CD4-positive, alpha-beta memory T cell (primary cell): ENCODE measurements at regions not wholly inside any gene's neighbourhood (a gene's known extent, or its start where the extent isn't known, plus 50 kb on each side); places are given as distances from the start of the nearest gene placed in this dataset.

Experiments used
- CTCF ChIA-PET: fragments of 350-600 bp; sonication (Branson Sonifier 250); formaldehyde crosslinking; loops from one replicate; lab custom pipeline; 2021; ENCODE audit warnings: inconsistent platforms; ENCODE audit not compliant: partially characterized antibody; lab: Charles Lee
- POLR2A ChIA-PET: fragments of 350-600 bp; sonication (Branson Sonifier 250); formaldehyde crosslinking; loops from one replicate; lab custom pipeline; 2021; ENCODE audit not compliant: partially characterized antibody; lab: Charles Lee
- DNase-seq, 5 donors: peaks; one replicate each; pipeline versions ENCODE4 v3.0.0 to v3.0.0-alpha.2; 2020 to 2022; ENCODE audit warnings: mixed read lengths in 1 of 5
- H3K27ac ChIP-seq: one replicate; pipeline ENCODE4 v1.7.0; 2013; ENCODE audit warnings: low read depth, low read length
- H3K27me3 ChIP-seq: 2 replicates; pipeline ENCODE4 v1.7.0; 2013; ENCODE audit warnings: mild to moderate bottlenecking, low read length, moderate library complexity; ENCODE audit not compliant: insufficient read depth
- H3K36me3 ChIP-seq: 2 replicates; pipeline ENCODE4 v1.7.0; 2013; ENCODE audit warnings: mild to moderate bottlenecking, low read length, moderate library complexity; ENCODE audit not compliant: insufficient read depth
- H3K4me1 ChIP-seq: 2 replicates; pipeline ENCODE4 v1.7.0; 2013; ENCODE audit warnings: mild to moderate bottlenecking, low read length, moderate library complexity; ENCODE audit not compliant: insufficient read depth
- H3K4me3 ChIP-seq, 2 donors: one replicate each; pipeline ENCODE4 v1.7.0; 2013; ENCODE audit warnings: low read length in 2 of 2, mild to moderate bottlenecking in 1 of 2
- H3K9me3 ChIP-seq, 2 donors: one replicate each; pipeline ENCODE4 v1.7.0; 2013; ENCODE audit warnings: low read length in 2 of 2, control low read depth in 1 of 2; ENCODE audit not compliant: control insufficient read depth in 1 of 2
- H3K27ac Mint-ChIP-seq, 7 donors: one replicate each; pipeline ENCODE4 v1.8.0; 2020 to 2021; ENCODE audit warnings: mixed read lengths in 7 of 7, mild to moderate bottlenecking in 6 of 7, inconsistent platforms in 3 of 7, moderate library complexity in 3 of 7
- H3K27me3 Mint-ChIP-seq, 2 donors: one replicate each; pipeline ENCODE4 v1.8.0; 2020 to 2021; ENCODE audit warnings: mixed read lengths in 2 of 2
- H3K36me3 Mint-ChIP-seq, 2 donors: one replicate each; pipeline ENCODE4 v1.8.0; 2020 to 2021; ENCODE audit warnings: mixed read lengths in 2 of 2, inconsistent platforms in 1 of 2, mild to moderate bottlenecking in 1 of 2
- H3K4me1 Mint-ChIP-seq, 4 donors: one replicate each; pipeline ENCODE4 v1.8.0; 2020 to 2021; ENCODE audit warnings: mixed read lengths in 4 of 4, mild to moderate bottlenecking in 1 of 4
- H3K4me3 Mint-ChIP-seq, 8 donors: one replicate each; pipeline ENCODE4 v1.8.0; 2020 to 2021; ENCODE audit warnings: mixed read lengths in 8 of 8, mild to moderate bottlenecking in 7 of 8, moderate library complexity in 6 of 8, inconsistent platforms in 3 of 8
- H3K9me3 Mint-ChIP-seq, 8 donors: one replicate each; pipeline ENCODE4 v1.8.0; 2020 to 2021; ENCODE audit warnings: mixed read lengths in 8 of 8, mild to moderate bottlenecking in 5 of 8, inconsistent platforms in 3 of 8, moderate library complexity in 1 of 8
- intact Hi-C: fragments of 100-400 bp; cut with micrococcal nuclease; formaldehyde crosslinking; loops from one replicate; pipeline ENCODE4 v1.15.1; 2023

DNA sequence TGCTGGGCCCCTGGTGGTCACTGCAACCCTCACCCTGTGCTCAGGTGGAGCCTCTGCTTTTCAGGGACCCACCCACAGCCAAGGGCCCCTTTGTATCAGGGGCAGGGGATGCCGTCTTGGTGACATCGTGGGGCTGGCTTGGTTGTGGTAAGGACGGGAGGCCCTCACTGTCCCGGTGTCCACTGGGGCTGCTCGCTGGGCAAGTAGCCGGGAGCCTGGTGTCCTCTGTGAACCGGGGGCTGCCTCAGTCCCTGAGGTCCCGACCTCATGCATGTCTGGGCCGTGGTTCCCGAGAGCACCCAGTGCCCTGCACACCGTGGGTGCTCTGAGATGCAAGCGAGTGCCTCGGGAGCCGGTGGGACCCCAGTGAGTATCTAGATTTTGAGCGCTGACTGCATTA lies 56.0 kb upstream of the TTC34 start:
- Histone ChIP-seq H3K4me1 (no peaks in the 10 kb centered on the region), H3K36me3 (no peaks in the 10 kb centered on the region), H3K4me3 (no peak overlapping the region), H3K9me3 (no peaks in the 10 kb centered on the region), H3K27me3 (no peaks in the 10 kb centered on the region), H3K27ac (no peak overlapping the region)
- Mint-ChIP-seq H3K4me3 (no peak overlapping the region), H3K27me3 (peaks cover 0 to 7% of the 10 kb centered on the region in 2 donors), H3K27ac (no peak overlapping the region), H3K9me3 (peaks cover 0 to 3% (median 0%) of the 10 kb centered on the region in 8 donors), H3K36me3 (no peaks in the 10 kb centered on the region), H3K4me1 (peaks cover 0 to 8% (median 0%) of the 10 kb centered on the region in 4 donors)
- intact Hi-C loops, result no loop called here
- ChIA-PET POLR2A (no interaction called here), CTCF (no interaction called here)
- DNase-seq, result no peak

DNA sequence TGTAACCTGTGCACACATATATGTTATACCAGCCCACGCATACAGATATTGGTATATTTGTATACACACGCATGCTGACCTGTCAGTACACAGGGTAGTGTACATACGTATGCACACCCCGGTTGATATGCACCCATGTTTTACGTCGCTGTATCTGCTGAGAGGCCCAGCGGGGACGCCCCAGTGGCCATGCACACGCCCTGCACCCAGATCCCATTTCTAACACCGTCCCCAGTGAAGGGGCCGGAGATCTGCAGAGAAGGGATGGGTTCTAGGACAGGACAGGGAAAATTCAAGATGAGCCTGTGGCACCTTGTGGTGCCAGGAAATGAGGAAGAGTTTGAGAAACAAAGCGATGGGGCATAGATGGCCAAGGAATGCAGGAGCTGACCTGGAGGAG lies 57.2 kb upstream of the TTC34 start:
- no peaks in the 10 kb centered on the region for H3K27me3 ChIP-seq
- Mint-ChIP-seq H3K9me3 (peaks cover 0 to 3% (median 0%) of the 10 kb centered on the region in 8 donors), H3K27me3 (peaks cover 0 to 3% of the 10 kb centered on the region in 2 donors), H3K4me3 (no peak overlapping the region), H3K4me1 (peaks cover 0 to 8% (median 0%) of the 10 kb centered on the region in 4 donors), H3K36me3 (no peaks in the 10 kb centered on the region), H3K27ac (peak overlapping the region in 4 of 7 donors; percentile 9 to 54 (median 26))
- H3K4me3 ChIP-seq, result no peak overlapping the region
- no peak for DNase-seq
- H3K9me3 ChIP-seq, result no peaks in the 10 kb centered on the region
- H3K36me3 ChIP-seq, result no peaks in the 10 kb centered on the region
- ChIA-PET POLR2A (no interaction called here), CTCF (no interaction called here)
- no peak overlapping the region for H3K27ac ChIP-seq
- H3K4me1 ChIP-seq, result peaks cover 5% of the 10 kb centered on the region
- intact Hi-C loops, result no loop called here

DNA sequence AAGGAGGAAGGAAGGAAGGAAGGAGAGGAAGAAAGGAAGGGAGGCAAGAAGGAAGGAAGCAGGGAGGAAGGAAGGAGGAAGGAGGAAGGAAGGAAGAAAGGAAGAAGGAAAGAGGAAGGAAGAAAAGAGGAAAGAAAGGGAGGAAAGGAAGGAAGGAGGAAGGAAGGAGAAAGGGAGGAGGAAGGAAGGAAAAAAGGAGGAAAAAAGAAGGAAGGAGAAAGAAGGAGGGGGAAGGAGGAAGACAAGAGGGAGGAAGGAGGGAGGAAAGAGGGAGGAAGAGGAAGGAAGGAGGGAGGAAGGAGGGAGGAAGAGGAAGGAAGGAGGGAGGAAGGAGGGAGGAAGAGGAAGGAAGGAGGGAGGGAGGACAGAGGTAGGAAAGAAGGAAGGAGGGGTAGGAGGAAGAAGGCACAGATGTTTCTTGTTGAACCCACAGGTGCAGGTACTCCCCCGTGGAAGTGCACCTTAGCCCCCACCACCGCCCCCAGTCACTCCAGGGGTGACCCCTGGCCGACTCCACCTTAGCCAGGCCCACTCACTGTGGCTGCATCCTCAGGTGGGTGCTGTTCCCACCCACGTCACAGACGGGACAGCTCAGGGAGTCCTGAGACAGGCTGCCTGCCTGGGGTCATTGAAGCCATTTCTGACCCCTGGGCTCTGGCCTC lies 57.9 kb upstream of the TTC34 start:
- H3K4me1 ChIP-seq, result peaks cover 10% of the 10 kb centered on the region
- ChIA-PET POLR2A (no interaction called here), CTCF (no interaction called here)
- H3K4me3 ChIP-seq, result no peak overlapping the region
- no peak overlapping the region for H3K4me3 Mint-ChIP-seq
- no peak for DNase-seq
- no peaks in the 10 kb centered on the region for H3K36me3 Mint-ChIP-seq
- no peaks in the 10 kb centered on the region for H3K27me3 Mint-ChIP-seq
- no peaks in the 10 kb centered on the region for H3K36me3 ChIP-seq
- peaks cover 0 to 3% (median 0%) of the 10 kb centered on the region in 8 donors for H3K9me3 Mint-ChIP-seq
- H3K9me3 ChIP-seq, result no peaks in the 10 kb centered on the region
- H3K27ac ChIP-seq, result no peak overlapping the region
- no peaks in the 10 kb centered on the region for H3K27me3 ChIP-seq
- peaks cover 0 to 8% (median 0%) of the 10 kb centered on the region in 4 donors for H3K4me1 Mint-ChIP-seq
- H3K27ac Mint-ChIP-seq, result peak overlapping the region in 2 of 7 donors; percentile 54 to 76
- intact Hi-C loops, result no loop called here

DNA sequence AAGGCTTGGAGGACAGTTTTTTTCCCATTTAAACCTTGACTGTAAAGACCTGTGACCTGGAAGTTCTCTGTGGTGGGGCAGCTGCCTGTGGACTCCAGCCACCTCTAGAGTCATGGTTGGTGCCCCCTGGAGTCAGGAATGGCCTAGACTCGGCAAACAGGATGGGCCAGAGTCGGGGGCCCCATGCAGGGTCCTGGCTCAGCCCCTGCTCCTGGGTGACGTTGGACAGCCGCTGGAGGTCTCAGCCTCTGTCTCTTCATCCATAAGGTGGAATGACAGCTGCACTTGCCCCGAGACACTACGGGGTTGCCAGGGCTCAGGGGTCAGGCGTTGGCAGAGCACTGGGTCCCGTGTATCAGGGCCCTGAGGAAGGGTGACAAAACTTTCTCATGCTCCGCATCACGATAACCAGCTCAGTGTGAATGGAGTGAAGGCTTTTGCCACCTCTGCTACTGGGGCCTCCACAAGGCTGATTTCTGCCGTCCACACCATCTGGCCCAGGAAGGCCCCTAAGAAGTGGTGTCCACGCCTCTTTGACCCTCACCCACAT lies 58.5 kb upstream of the TTC34 start:
- Histone ChIP-seq H3K9me3 (no peaks in the 10 kb centered on the region), H3K27ac (no peak overlapping the region), H3K27me3 (no peaks in the 10 kb centered on the region), H3K4me3 (no peak overlapping the region), H3K4me1 (peaks cover 11% of the 10 kb centered on the region), H3K36me3 (no peaks in the 10 kb centered on the region)
- intact Hi-C loops, result no loop called here
- no peak overlapping the region for H3K4me3 Mint-ChIP-seq
- POLR2A ChIA-PET, result no interaction called here
- DNase-seq, result no peak
- no peaks in the 10 kb centered on the region for H3K27me3 Mint-ChIP-seq
- peaks cover 0 to 8% (median 0%) of the 10 kb centered on the region in 4 donors for H3K4me1 Mint-ChIP-seq
- H3K27ac Mint-ChIP-seq, result no peak overlapping the region
- CTCF ChIA-PET, result no interaction called here
- no peaks in the 10 kb centered on the region for H3K36me3 Mint-ChIP-seq
- peaks cover 0 to 3% (median 0%) of the 10 kb centered on the region in 8 donors for H3K9me3 Mint-ChIP-seq

DNA sequence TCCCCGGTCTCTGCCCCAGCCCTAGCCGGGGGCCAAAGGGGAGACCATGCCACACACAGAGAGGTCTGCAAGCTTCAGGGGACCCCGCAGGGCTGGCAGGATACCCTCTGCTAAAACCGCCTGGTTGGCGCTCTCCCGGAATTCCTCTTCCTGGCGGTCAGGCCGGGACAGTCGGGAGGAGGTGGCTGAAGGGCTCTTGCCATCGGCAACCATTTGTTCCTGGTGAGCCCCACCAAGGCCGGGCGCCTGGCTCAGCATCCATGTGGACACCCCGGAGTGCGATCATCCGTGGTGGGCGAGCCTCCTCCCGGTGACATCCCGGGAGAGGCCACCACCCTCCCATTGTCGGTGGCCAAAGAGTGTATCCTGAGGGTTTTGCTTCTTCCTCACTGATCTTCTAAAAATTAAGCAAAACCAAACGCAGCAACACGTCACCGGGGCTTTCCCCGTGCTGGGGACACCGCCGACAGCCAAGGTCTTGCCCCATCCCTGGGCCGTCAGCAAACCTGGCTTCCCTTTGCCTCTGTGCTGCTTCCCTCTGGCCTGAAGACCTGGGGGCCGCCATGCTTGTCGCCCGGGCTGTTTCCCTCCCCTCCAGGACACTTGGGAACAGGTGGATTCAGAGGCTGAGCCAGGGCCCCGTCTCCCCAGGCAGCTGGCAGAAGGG lies 59.1 kb upstream of the TTC34 start:
- no peak for DNase-seq
- intact Hi-C loops, result no loop called here
- peaks cover 0 to 2% of the 10 kb centered on the region in 2 donors for H3K27me3 Mint-ChIP-seq
- ChIA-PET CTCF (no interaction called here), POLR2A (no interaction called here)
- H3K36me3 Mint-ChIP-seq, result no peaks in the 10 kb centered on the region
- peaks cover 0 to 3% (median 0%) of the 10 kb centered on the region in 8 donors for H3K9me3 Mint-ChIP-seq
- no peaks in the 10 kb centered on the region for H3K9me3 ChIP-seq
- H3K27ac Mint-ChIP-seq, result no peak overlapping the region
- no peak overlapping the region for H3K4me3 ChIP-seq
- H3K36me3 ChIP-seq, result no peaks in the 10 kb centered on the region
- H3K4me3 Mint-ChIP-seq, result no peak overlapping the region
- no peaks in the 10 kb centered on the region for H3K27me3 ChIP-seq
- peaks cover 0 to 8% (median under 1%) of the 10 kb centered on the region in 4 donors for H3K4me1 Mint-ChIP-seq
- no peak overlapping the region for H3K27ac ChIP-seq
- H3K4me1 ChIP-seq, result peaks cover 11% of the 10 kb centered on the region

DNA sequence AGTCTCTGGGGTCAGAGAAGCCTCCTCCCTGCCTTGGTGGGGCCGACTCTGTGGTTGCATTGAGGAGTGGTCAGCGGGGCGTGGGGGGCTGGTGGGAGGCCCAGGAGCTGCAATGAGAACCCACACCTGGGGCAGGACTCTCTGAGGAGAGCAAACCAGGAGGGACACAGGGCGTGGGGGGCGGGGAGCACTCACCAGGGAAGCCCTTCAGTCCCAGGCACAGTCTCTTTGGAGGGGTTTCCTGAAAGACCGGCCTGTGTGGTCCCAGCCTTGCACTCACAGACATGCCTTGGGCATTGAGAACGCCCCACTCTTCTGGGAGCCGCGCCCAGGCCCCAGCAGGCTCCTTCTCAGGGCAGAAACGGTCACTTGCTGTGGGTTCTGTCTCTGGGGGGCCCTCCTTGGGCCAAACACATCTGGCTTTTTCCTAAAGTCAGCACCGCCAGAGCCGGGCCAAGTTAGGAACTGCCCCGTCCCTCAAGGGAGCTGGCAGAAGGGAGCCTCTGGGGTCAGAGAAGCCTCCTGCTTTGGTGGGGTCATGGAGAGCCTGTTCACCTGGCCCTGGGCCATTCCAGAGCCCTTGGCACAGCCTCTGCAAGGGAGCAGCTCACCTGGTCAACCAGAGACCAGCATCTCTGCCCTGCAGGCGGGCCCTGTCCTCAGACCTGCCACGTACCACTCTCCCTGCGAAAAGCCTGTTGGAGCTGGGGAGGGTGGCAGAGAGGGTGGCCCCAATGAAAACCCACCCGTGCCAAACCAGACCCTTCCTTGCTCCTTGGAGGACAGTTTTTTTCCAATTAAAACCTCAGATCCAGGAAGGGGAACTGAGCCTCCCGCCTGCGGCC lies 59.9 kb upstream of the TTC34 start:
- peaks cover 0 to 3% (median 0%) of the 10 kb centered on the region in 8 donors for H3K9me3 Mint-ChIP-seq
- no peak for DNase-seq
- H3K4me3 Mint-ChIP-seq, result no peak overlapping the region
- no peak overlapping the region for H3K27ac ChIP-seq
- H3K4me1 ChIP-seq, result peaks cover 11% of the 10 kb centered on the region
- POLR2A ChIA-PET, result no interaction called here
- H3K9me3 ChIP-seq, result no peaks in the 10 kb centered on the region
- CTCF ChIA-PET, result no interaction called here
- H3K4me1 Mint-ChIP-seq, result peaks cover 0 to 8% (median under 1%) of the 10 kb centered on the region in 4 donors
- H3K36me3 ChIP-seq, result no peaks in the 10 kb centered on the region
- no peaks in the 10 kb centered on the region for H3K36me3 Mint-ChIP-seq
- H3K27me3 Mint-ChIP-seq, result peaks cover 0 to 2% of the 10 kb centered on the region in 2 donors
- no peak overlapping the region for H3K27ac Mint-ChIP-seq
- intact Hi-C loops, result no loop called here
- no peak overlapping the region for H3K4me3 ChIP-seq
- H3K27me3 ChIP-seq, result no peaks in the 10 kb centered on the region
